ENCODE measurements at regions not wholly inside any gene's neighbourhood (a gene's known extent, or its start where the extent isn't known, plus 50 kb on each side); places are given as distances from the start of the nearest gene placed in this dataset.

DNA sequence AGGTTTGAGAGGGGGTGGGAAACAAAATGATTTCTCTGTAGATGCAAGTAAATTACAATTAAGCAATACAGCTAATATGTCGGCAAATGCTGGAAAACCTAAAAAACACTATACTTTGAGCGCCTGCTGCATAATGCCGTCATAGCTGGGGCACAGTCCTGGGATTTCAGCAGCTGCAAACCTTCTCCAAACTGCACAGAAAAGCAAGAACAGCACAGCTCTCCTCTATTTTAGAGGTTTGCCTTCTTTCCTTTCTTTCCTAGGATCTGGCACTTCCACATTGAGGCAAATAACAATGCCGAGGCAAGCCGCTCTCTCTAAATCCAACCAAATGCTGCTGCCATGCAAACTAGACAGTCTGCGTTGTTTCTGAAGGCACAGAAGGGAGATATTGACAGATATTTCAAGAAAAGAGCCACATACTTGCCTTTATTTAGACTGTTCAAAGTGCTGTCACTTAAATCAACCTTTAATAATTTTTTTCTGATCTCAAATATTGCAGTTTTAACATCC is 287.1 kb upstream of the G2E3 start:
- FAIRE-seq (no peak), ATAC-seq (no peak), DNase-seq (ENCODE audit: low read depth in 1 of 2, low spot score in 1 of 2) (no peak)
- Histone ChIP-seq H3K27ac (no peak overlapping the region), H3K9me3 (no peaks in the 10 kb centered on the region), H3K4me2 (no peak overlapping the region), H3K4me1 (no peaks in the 10 kb centered on the region), H3K4me3 (no peak overlapping the region)
- 63% methylated on average over 6 of the region's 6 CpGs for WGBS (ENCODE audit: missing lambda C conversion rate)
- POLR2A ChIA-PET = no interaction called here
- no peak for TF ChIP-seq RFX5 (IDR thresholded peaks at IDR 0.05)
- TF ChIP-seq SREBF2 (IDR thresholded peaks at IDR 0.05) = no peak
- TF ChIP-seq FOSL2 (IDR thresholded peaks at IDR 0.05) = no peak
- no peak for TF ChIP-seq FOSL2 (CRISPR knock-in tag; IDR thresholded peaks at IDR 0.05)
- TF ChIP-seq CHD2 (IDR thresholded peaks at IDR 0.05; ENCODE audit: low read length, partially characterized antibody) = no peak
- no peak for TF ChIP-seq CBX2 (IDR thresholded peaks at IDR 0.05; ENCODE audit: borderline replicate concordance, low read depth)
- no peak for TF ChIP-seq EHMT2 (IDR thresholded peaks at IDR 0.05; ENCODE audit: low read depth)
- TF ChIP-seq NPAS2 (CRISPR knock-in tag; IDR thresholded peaks at IDR 0.05; ENCODE audit: borderline replicate concordance) = no peak
- no peak for TF ChIP-seq HOXB5 (CRISPR knock-in tag; IDR thresholded peaks at IDR 0.05)
- no peak for TF ChIP-seq ESRRA (IDR thresholded peaks at IDR 0.05; ENCODE audit: borderline replicate concordance, low read length)
- TF ChIP-seq FOSB (CRISPR knock-in tag; IDR thresholded peaks at IDR 0.05) = no peak
- TF ChIP-seq NR3C1 (IDR thresholded peaks at IDR 0.05) = no peak
- TF ChIP-seq PHF8 (IDR thresholded peaks at IDR 0.05; ENCODE audit: borderline replicate concordance, low read depth) = no peak
- TF ChIP-seq, protein P1, sequence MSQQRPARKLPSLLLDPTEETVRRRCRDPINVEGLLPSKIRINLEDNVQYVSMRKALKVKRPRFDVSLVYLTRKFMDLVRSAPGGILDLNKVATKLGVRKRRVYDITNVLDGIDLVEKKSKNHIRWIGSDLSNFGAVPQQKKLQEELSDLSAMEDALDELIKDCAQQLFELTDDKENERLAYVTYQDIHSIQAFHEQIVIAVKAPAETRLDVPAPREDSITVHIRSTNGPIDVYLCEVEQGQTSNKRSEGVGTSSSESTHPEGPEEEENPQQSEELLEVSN (IDR thresholded peaks at IDR 0.05; ENCODE audit: borderline replicate concordance, low read depth) = no peak
- no peak for TF ChIP-seq HEYL (CRISPR knock-in tag; IDR thresholded peaks at IDR 0.05)
- no peak for TF ChIP-seq ZC3H11A (IDR thresholded peaks at IDR 0.05)
- no peak for TF ChIP-seq JUN (IDR thresholded peaks at IDR 0.05)
- TF ChIP-seq, protein P2, sequence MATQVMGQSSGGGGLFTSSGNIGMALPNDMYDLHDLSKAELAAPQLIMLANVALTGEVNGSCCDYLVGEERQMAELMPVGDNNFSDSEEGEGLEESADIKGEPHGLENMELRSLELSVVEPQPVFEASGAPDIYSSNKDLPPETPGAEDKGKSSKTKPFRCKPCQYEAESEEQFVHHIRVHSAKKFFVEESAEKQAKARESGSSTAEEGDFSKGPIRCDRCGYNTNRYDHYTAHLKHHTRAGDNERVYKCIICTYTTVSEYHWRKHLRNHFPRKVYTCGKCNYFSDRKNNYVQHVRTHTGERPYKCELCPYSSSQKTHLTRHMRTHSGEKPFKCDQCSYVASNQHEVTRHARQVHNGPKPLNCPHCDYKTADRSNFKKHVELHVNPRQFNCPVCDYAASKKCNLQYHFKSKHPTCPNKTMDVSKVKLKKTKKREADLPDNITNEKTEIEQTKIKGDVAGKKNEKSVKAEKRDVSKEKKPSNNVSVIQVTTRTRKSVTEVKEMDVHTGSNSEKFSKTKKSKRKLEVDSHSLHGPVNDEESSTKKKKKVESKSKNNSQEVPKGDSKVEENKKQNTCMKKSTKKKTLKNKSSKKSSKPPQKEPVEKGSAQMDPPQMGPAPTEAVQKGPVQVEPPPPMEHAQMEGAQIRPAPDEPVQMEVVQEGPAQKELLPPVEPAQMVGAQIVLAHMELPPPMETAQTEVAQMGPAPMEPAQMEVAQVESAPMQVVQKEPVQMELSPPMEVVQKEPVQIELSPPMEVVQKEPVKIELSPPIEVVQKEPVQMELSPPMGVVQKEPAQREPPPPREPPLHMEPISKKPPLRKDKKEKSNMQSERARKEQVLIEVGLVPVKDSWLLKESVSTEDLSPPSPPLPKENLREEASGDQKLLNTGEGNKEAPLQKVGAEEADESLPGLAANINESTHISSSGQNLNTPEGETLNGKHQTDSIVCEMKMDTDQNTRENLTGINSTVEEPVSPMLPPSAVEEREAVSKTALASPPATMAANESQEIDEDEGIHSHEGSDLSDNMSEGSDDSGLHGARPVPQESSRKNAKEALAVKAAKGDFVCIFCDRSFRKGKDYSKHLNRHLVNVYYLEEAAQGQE (IDR thresholded peaks at IDR 0.05) = no peak
- CTCF ChIA-PET = interaction anchor here (1.6 to 2.4 kb wide), 4 partner anchors 7 to 19 kb away, joined by 4 to 32 read pairs (median 12); no protein-coding TSS in a partner anchor

DNA sequence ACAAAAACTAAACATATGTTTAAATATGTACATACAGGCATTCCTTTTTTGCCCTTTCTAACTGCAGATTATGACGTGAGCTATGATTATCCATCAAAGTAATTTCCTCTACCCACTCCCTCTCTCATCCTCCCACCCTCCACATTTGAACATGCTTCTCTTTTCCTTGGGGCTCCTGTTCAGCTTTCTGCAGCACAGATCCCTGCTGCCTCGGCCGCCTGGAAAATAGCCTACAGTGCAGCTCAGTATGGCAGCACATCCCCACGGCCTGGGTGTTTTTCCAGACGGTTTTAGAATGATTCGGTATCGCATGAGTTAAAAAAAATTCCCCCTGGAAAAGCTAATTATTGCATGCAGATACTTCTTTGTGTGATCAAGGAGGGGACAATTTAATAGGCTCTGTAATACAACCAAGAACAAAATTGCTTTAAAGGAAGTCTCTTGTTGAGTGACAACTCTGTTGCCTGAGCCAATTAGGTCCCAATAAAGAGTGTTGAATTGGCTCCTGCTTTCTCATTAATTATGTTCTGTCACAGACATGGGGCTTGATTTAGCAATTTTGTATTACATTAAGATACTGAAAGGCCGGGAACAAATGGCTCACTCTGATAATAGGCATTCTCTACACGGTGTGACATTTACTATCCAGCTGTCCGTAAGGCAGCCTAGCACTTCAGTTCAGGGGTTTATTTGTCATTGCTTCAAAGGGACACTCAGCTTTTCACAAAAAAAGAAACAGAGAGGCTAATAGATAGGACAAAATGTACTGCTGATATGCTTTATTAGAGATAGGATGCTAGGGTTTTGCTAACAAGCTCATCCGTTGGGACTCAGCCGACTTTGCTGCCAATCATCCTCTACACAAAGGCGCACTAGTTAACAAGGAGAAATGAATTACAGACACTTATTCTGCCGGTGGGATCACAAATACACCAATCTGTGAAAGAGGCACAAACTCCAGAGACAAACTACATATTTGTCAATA is 285.8 kb upstream of the G2E3 start:
- no peaks in the 10 kb centered on the region for H3K4me1 ChIP-seq
- ATAC-seq = no peak
- POLR2A ChIA-PET = no interaction called here
- TF ChIP-seq ZC3H11A (IDR thresholded peaks at IDR 0.05) (no peak), EHMT2 (IDR thresholded peaks at IDR 0.05; ENCODE audit: low read depth) (no peak), JUN (IDR thresholded peaks at IDR 0.05) (no peak), KDM5A (IDR thresholded peaks at IDR 0.05) (no peak), ESRRA (IDR thresholded peaks at IDR 0.05; ENCODE audit: borderline replicate concordance, low read length) (no peak), RNF2 (IDR thresholded peaks at IDR 0.05; ENCODE audit: borderline replicate concordance, low read depth) (no peak), HOXB13 (CRISPR knock-in tag; IDR thresholded peaks at IDR 0.05; ENCODE audit: low read depth) (no peak), ATOH8 (CRISPR knock-in tag; IDR thresholded peaks at IDR 0.05; ENCODE audit: low read depth) (no peak), NPAS2 (CRISPR knock-in tag; IDR thresholded peaks at IDR 0.05; ENCODE audit: borderline replicate concordance) (no peak)
- TF ChIP-seq, protein P1 (IDR thresholded peaks at IDR 0.05; ENCODE audit: borderline replicate concordance, low read depth) = no peak
- TF ChIP-seq, protein P3, sequence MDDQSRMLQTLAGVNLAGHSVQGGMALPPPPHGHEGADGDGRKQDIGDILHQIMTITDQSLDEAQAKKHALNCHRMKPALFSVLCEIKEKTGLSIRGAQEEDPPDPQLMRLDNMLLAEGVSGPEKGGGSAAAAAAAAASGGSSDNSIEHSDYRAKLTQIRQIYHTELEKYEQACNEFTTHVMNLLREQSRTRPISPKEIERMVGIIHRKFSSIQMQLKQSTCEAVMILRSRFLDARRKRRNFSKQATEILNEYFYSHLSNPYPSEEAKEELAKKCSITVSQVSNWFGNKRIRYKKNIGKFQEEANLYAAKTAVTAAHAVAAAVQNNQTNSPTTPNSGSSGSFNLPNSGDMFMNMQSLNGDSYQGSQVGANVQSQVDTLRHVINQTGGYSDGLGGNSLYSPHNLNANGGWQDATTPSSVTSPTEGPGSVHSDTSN (IDR thresholded peaks at IDR 0.05) = no peak
- CTCF ChIA-PET = interaction anchor here (1.3 to 1.6 kb wide), 2 partner anchors 9 to 11 kb away, joined by 4 to 6 read pairs; no protein-coding TSS in a partner anchor
- no peak for FAIRE-seq
- DNase-seq (ENCODE audit: low read depth in 1 of 2, low spot score in 1 of 2) = no peak
- H3K27ac ChIP-seq = no peak overlapping the region
- H3K4me3 ChIP-seq = no peak overlapping the region
- no peaks in the 10 kb centered on the region for H3K9me3 ChIP-seq
- H3K4me2 ChIP-seq = no peak overlapping the region
- WGBS (ENCODE audit: missing lambda C conversion rate) = 47% methylated on average over 14 of the region's 14 CpGs
